Keratinocyte (primary cell): ENCODE measurements at regions not wholly inside any gene's neighbourhood (a gene's known extent, or its start where the extent isn't known, plus 50 kb on each side); places are given as distances from the start of the nearest gene placed in this dataset.

Source experiments
- DNase-seq: peaks from one replicate; pipeline ENCODE4 v3.0.0-alpha.2; 2011; ENCODE audit warnings: low read depth, missing footprints, low spot score
- FAIRE-seq: peaks from 2 replicates; lab custom pipeline; 2011; peaks lifted over from hg19 to GRCh38; lab: Jason Lieb, UNC
- H2AFZ ChIP-seq: 2 replicates; pipeline ENCODE4 v1.6.0; 2012; ENCODE audit warnings: low read length, control low read depth, inconsistent platforms; ENCODE audit not compliant: control insufficient read depth
- H3K27ac ChIP-seq: 2 replicates; pipeline ENCODE4 v1.5.1; 2011; ENCODE audit warnings: low read length; ENCODE audit not compliant: control insufficient read depth, insufficient read depth
- H3K27me3 ChIP-seq: 3 replicates; pipeline ENCODE4 v1.6.0; 2011; ENCODE audit warnings: low read length; ENCODE audit not compliant: control insufficient read depth, insufficient read depth; ENCODE audit errors: extremely low read depth
- H3K36me3 ChIP-seq, 2 experiments: 2 replicates in 1 of 2; 3 replicates in 1 of 2; pipeline ENCODE4 v1.5.1; 2011; ENCODE audit warnings: low read length in 2 of 2, mild to moderate bottlenecking in 1 of 2; ENCODE audit not compliant: control insufficient read depth in 2 of 2, insufficient read depth in 2 of 2; ENCODE audit errors: extremely low read depth in 1 of 2
- H3K4me1 ChIP-seq: 3 replicates; pipeline ENCODE4 v1.5.1; 2011; ENCODE audit warnings: low read length; ENCODE audit not compliant: control insufficient read depth, insufficient read depth; ENCODE audit errors: extremely low read depth
- H3K4me2 ChIP-seq: 3 replicates; pipeline ENCODE4 v1.6.0; 2011; ENCODE audit warnings: low read depth, low read length; ENCODE audit not compliant: control insufficient read depth, insufficient read depth; ENCODE audit errors: extremely low read depth
- H3K4me3 ChIP-seq, 3 experiments: fragments of 200-600 bp in 1 of 3; sonication (generic) in 1 of 3; 2 replicates in 2 of 3; 3 replicates in 1 of 3; pipeline ENCODE4 v1.5.1; 2011 to 2016; ENCODE audit warnings: low read length in 3 of 3, mild to moderate bottlenecking in 3 of 3, control low read depth in 2 of 3, inconsistent platforms in 1 of 3, low read depth in 1 of 3, mixed read lengths in 1 of 3, mixed run types in 1 of 3, moderate library complexity in 1 of 3; ENCODE audit not compliant: control insufficient read depth in 2 of 3, insufficient read depth in 2 of 3; ENCODE audit errors: extremely low read depth in 1 of 3
- H3K79me2 ChIP-seq: 2 replicates; pipeline ENCODE4 v1.6.0; 2012; ENCODE audit warnings: low read length; ENCODE audit not compliant: control insufficient read depth, insufficient read depth
- H3K9ac ChIP-seq: 3 replicates; pipeline ENCODE4 v1.6.0; 2011; ENCODE audit warnings: low read length; ENCODE audit not compliant: control insufficient read depth, insufficient read depth; ENCODE audit errors: extremely low read depth
- H3K9me1 ChIP-seq: 3 replicates; pipeline ENCODE4 v1.6.0; 2011; ENCODE audit warnings: low read length; ENCODE audit not compliant: control insufficient read depth, insufficient read depth; ENCODE audit errors: extremely low read depth
- H3K9me3 ChIP-seq: 2 replicates; pipeline ENCODE4 v1.5.1; 2012; ENCODE audit warnings: low read depth, low read length; ENCODE audit not compliant: control insufficient read depth
- H4K20me1 ChIP-seq: 3 replicates; pipeline ENCODE4 v1.6.0; 2011; ENCODE audit warnings: low read length; ENCODE audit not compliant: control insufficient read depth, insufficient read depth; ENCODE audit errors: extremely low read depth
- EZH2 ChIP-seq: IDR thresholded peaks from one replicate; pipeline ENCODE4 v1.6.1; 2012; ENCODE audit warnings: inconsistent platforms, mild to moderate bottlenecking, low read length, moderate library complexity
- dilution Hi-C: fragments of 300-500 bp; cut with MboI; formaldehyde crosslinking; loops from one replicate; pipeline ENCODE4 v1.7.0; 2020; ENCODE audit warnings: low sequenced_read_pairs; ENCODE audit not compliant: extremely low pct_ligation_motif_present
- TF ChIP-seq, protein P1 (sequence below), 3 experiments: IDR thresholded peaks in 1 of 3; conservative IDR thresholded peaks in 1 of 3; optimal IDR thresholded peaks in 1 of 3; 2 replicates in 2 of 3; 3 replicates in 1 of 3; pipeline versions ENCODE3 to v1.5.1; 2011; ENCODE audit warnings: low read length in 3 of 3, mild to moderate bottlenecking in 3 of 3, moderate library complexity in 2 of 3, control low read depth in 1 of 3, inconsistent platforms in 1 of 3; ENCODE audit not compliant: insufficient read depth in 2 of 3; ENCODE audit errors: extremely low read depth in 1 of 3

DNA sequence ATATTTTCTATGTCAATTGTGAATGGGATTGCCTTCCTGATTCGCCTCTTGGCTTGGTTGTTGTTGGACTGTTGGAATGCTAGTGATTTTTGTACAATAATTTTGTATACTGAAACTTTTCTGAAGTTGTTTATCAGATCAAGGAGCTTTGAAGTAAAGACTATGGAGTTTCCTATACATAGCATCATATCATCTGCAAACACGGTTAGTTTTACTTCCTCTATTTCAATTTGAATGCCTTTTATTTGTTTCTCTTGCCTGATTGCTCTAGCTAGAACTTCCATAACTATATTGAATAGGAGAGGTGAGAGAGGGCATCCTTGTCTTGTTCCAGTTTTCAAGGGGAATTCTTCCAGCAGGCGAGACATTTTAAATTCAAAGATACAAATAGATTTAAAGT is 226.5 kb downstream of the FBXO8 start:
- Histone ChIP-seq H3K27me3 (no peaks in the 10 kb centered on the region), H3K4me3 (no peak overlapping the region), H3K4me2 (no peak overlapping the region), H2AFZ (no peak overlapping the region), H3K9me1 (no peaks in the 10 kb centered on the region), H3K79me2 (no peaks in the 10 kb centered on the region), H3K9ac (no peak overlapping the region), H3K27ac (no peak overlapping the region), H4K20me1 (no peaks in the 10 kb centered on the region), H3K9me3 (no peaks in the 10 kb centered on the region), H3K4me1 (no peaks in the 10 kb centered on the region), H3K36me3 (no peaks in the 10 kb centered on the region)
- no peak for DNase-seq
- no peak for FAIRE-seq
- dilution Hi-C loops = no loop called here
- TF ChIP-seq EZH2 = no peak

DNA sequence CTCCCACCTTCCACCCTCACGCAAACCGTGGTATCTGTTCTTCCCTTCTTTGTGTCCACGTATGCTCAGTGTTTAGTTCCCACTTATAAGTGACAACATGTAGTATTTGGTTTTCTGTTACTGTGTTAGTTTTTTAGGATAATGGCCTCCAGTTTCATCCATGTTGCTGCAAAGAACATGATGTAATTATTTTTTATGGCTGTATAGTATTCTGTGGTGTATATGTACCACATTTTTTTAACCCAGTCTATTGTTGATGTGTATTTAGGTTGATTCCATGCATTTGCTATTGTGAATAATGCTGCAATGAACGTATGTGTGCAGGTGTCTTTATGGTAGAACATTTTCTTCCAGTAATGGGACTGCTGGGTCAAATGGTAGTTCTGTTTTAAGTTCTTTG is 228.1 kb downstream of the FBXO8 start:
- FAIRE-seq (no peak), DNase-seq (no peak)
- Histone ChIP-seq H3K9ac (no peak overlapping the region), H3K79me2 (no peaks in the 10 kb centered on the region), H3K4me3 (no peak overlapping the region), H3K9me3 (no peaks in the 10 kb centered on the region), H4K20me1 (no peaks in the 10 kb centered on the region), H3K27ac (no peak overlapping the region), H3K27me3 (no peaks in the 10 kb centered on the region), H3K4me1 (no peaks in the 10 kb centered on the region), H3K4me2 (no peak overlapping the region), H3K36me3 (no peaks in the 10 kb centered on the region), H2AFZ (no peak overlapping the region), H3K9me1 (no peaks in the 10 kb centered on the region)
- dilution Hi-C loops = no loop called here
- TF ChIP-seq EZH2 = no peak
- TF ChIP-seq, protein P1, sequence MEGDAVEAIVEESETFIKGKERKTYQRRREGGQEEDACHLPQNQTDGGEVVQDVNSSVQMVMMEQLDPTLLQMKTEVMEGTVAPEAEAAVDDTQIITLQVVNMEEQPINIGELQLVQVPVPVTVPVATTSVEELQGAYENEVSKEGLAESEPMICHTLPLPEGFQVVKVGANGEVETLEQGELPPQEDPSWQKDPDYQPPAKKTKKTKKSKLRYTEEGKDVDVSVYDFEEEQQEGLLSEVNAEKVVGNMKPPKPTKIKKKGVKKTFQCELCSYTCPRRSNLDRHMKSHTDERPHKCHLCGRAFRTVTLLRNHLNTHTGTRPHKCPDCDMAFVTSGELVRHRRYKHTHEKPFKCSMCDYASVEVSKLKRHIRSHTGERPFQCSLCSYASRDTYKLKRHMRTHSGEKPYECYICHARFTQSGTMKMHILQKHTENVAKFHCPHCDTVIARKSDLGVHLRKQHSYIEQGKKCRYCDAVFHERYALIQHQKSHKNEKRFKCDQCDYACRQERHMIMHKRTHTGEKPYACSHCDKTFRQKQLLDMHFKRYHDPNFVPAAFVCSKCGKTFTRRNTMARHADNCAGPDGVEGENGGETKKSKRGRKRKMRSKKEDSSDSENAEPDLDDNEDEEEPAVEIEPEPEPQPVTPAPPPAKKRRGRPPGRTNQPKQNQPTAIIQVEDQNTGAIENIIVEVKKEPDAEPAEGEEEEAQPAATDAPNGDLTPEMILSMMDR (optimal IDR thresholded peaks at IDR 0.05 in 1 of 3, IDR thresholded peaks at IDR 0.05 in 1 of 3, conservative IDR thresholded peaks at IDR 0.05 in 1 of 3; ENCODE audit: extremely low read depth in 1 of 3, insufficient read depth in 2 of 3, low read length in 3 of 3) = no peak

DNA sequence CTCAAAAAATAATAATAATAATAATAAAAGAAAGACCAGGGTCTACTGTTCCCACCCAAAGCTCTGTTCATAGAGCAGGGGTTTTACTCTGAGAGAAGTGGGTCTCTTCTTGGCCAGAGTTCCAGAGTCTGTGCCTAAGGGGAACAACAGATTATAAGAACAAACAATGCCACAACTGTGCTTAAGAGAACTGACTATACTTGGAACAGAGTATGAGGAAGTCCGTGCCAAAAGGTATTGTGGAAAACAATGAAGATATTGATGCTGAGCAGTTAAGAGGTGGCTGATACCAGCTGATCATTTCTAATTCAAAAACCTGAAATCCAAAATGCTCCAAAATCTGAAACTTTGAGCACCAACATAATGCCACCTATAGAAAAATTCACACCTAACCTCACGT is 229.6 kb downstream of the FBXO8 start:
- no peak overlapping the region for H3K4me2 ChIP-seq
- no peaks in the 10 kb centered on the region for H3K36me3 ChIP-seq
- no peaks in the 10 kb centered on the region for H3K9me1 ChIP-seq
- dilution Hi-C loops = no loop called here
- no peaks in the 10 kb centered on the region for H4K20me1 ChIP-seq
- no peak overlapping the region for H2AFZ ChIP-seq
- no peaks in the 10 kb centered on the region for H3K27me3 ChIP-seq
- H3K9ac ChIP-seq = no peak overlapping the region
- H3K9me3 ChIP-seq = no peaks in the 10 kb centered on the region
- H3K27ac ChIP-seq = no peak overlapping the region
- FAIRE-seq = no peak
- H3K4me3 ChIP-seq = no peak overlapping the region
- no peak for DNase-seq
- no peaks in the 10 kb centered on the region for H3K79me2 ChIP-seq
- TF ChIP-seq, protein P1 (optimal IDR thresholded peaks at IDR 0.05 in 1 of 3, IDR thresholded peaks at IDR 0.05 in 1 of 3, conservative IDR thresholded peaks at IDR 0.05 in 1 of 3; ENCODE audit: extremely low read depth in 1 of 3, insufficient read depth in 2 of 3, low read length in 3 of 3) = no peak
- TF ChIP-seq EZH2 = no peak
- H3K4me1 ChIP-seq = no peaks in the 10 kb centered on the region
